Colonic mucosa (tissue), 4 donors: ENCODE measurements at regions not wholly inside any gene's neighbourhood (a gene's known extent, or its start where the extent isn't known, plus 50 kb on each side); places are given as distances from the start of the nearest gene placed in this dataset.

Experiments
- DNase-seq: peaks from one replicate; pipeline ENCODE4 v3.0.0-alpha.2; 2020
- H3K27ac ChIP-seq: fragments of 200-600 bp; one replicate; pipeline ENCODE4 v1.8.0; 2021
- H3K27me3 ChIP-seq: fragments of 200-600 bp; one replicate; pipeline ENCODE4 v1.8.0; 2021
- H3K36me3 ChIP-seq: fragments of 200-600 bp; one replicate; pipeline ENCODE4 v1.8.0; 2021
- H3K4me1 ChIP-seq: fragments of 200-600 bp; one replicate; pipeline ENCODE4 v1.8.0; 2021; ENCODE audit warnings: mild to moderate bottlenecking
- H3K4me3 ChIP-seq: fragments of 200-600 bp; one replicate; pipeline ENCODE4 v1.8.0; 2021
- H3K9ac ChIP-seq, 2 donors: one replicate each; pipeline ENCODE4 v1.7.0; 2013; ENCODE audit warnings: control low read depth in 2 of 2, low read depth in 2 of 2, low read length in 2 of 2
- H3K9me3 ChIP-seq: fragments of 200-600 bp; one replicate; pipeline ENCODE4 v1.8.0; 2021
- intact Hi-C: fragments of 100-400 bp; cut with DNase I; formaldehyde crosslinking; loops from one replicate; pipeline ENCODE4 v1.14.1; 2022
- TF ChIP-seq, protein P1 (sequence below): fragments of 200-600 bp; IDR thresholded peaks from one replicate; pipeline ENCODE4 v1.8.0; 2022; ENCODE audit warnings: antibody characterized with exemption, mild to moderate bottlenecking
- donor health status: healthy.
- donor health status: DM: no; HTN: no; CAD: no.
- donor health status: DM: no; HTN: no; CAD: no.

DNA sequence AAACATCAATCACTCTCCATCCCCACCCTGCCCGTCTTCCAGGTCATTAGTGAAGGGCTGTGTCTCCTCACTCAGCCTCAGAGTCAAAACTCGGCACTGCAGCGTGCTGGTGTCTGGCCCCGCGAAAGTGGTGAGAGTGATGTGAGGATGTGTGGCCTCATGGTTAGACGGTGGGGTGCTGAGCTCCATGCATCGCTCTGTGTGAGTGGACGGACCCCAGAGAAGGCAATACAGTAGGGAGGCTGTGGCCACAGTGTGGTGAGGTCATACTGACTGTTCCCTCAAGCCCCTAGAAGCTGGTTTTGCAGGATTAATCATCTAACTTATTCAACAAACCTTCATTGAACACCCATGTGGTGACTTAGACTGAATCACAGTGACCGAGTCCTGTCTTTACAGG is 329.9 kb upstream of the AJAP1 start:
- no peak overlapping the region for H3K9ac ChIP-seq
- no peaks in the 10 kb centered on the region for H3K9me3 ChIP-seq
- no peaks in the 10 kb centered on the region for H3K4me1 ChIP-seq
- TF ChIP-seq, protein P1, sequence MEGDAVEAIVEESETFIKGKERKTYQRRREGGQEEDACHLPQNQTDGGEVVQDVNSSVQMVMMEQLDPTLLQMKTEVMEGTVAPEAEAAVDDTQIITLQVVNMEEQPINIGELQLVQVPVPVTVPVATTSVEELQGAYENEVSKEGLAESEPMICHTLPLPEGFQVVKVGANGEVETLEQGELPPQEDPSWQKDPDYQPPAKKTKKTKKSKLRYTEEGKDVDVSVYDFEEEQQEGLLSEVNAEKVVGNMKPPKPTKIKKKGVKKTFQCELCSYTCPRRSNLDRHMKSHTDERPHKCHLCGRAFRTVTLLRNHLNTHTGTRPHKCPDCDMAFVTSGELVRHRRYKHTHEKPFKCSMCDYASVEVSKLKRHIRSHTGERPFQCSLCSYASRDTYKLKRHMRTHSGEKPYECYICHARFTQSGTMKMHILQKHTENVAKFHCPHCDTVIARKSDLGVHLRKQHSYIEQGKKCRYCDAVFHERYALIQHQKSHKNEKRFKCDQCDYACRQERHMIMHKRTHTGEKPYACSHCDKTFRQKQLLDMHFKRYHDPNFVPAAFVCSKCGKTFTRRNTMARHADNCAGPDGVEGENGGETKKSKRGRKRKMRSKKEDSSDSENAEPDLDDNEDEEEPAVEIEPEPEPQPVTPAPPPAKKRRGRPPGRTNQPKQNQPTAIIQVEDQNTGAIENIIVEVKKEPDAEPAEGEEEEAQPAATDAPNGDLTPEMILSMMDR: no peak
- no peak overlapping the region for H3K27ac ChIP-seq
- DNase-seq: no peak
- intact Hi-C loops: no loop called here
- no peak overlapping the region for H3K4me3 ChIP-seq
- H3K36me3 ChIP-seq: no peaks in the 10 kb centered on the region
- H3K27me3 ChIP-seq: no peaks in the 10 kb centered on the region

DNA sequence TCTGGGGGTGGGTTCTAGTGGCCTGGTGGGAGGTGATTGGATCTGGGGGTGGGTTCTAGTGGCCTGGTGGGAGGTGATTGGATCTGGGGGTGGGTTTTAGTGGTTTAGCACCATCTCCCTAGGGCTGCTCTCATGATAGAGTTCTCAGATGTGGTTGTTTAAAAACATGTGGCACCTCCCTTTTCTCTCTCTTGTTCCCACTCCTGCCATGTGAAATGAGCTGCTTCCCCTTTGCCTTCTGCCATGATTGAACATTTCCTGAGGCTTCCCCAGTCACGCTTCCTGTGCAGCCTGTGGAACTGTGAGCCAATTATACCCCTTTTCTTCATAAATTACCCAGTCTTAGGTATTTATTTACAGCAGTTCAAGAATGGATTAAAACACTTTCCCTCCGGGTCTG is 327.3 kb upstream of the AJAP1 start:
- Histone ChIP-seq H3K27ac (no peak overlapping the region), H3K9ac (no peak overlapping the region), H3K27me3 (no peaks in the 10 kb centered on the region), H3K9me3 (no peaks in the 10 kb centered on the region), H3K4me3 (no peak overlapping the region), H3K36me3 (no peaks in the 10 kb centered on the region), H3K4me1 (no peaks in the 10 kb centered on the region)
- intact Hi-C loops: no loop called here
- TF ChIP-seq, protein P1: no peak
- DNase-seq: no peak

DNA sequence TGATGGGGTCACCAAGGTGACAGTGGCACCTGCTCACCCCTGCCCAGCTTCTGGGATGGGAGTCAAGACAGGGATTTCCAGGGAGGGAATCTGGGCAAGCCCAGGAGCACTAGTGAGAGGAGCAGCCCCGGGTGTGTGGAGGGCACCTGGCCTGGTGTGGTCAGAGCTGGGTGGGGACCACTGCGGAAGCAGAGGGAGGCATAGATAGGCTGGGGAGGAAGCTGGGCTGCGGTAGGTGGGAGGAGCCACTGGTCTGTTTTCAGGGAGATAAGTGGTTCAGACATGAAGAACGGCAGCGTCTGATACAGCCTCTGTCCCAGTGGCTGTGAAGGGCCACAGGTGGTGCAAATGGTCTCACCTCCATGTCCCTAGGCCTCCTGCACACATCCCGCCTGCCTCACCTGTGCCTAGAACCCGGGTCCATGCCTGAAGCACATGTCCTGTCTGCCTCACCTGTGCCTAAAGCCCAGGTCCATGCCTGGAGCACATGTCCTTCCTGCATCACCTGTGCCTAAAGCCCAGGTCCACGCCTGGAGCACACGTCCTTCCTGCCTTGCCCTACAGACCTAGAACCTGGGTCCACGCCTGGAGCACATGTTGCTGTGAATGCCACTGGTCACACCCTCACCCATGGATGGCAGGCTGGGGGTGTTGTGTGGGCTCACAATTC is 325.9 kb upstream of the AJAP1 start:
- DNase-seq: no peak
- H3K4me1 ChIP-seq: no peaks in the 10 kb centered on the region
- no peak overlapping the region for H3K4me3 ChIP-seq
- intact Hi-C loops: no loop called here
- no peaks in the 10 kb centered on the region for H3K36me3 ChIP-seq
- TF ChIP-seq, protein P1: no peak
- H3K9ac ChIP-seq: no peak overlapping the region
- H3K9me3 ChIP-seq: no peaks in the 10 kb centered on the region
- no peaks in the 10 kb centered on the region for H3K27me3 ChIP-seq
- H3K27ac ChIP-seq: no peak overlapping the region

DNA sequence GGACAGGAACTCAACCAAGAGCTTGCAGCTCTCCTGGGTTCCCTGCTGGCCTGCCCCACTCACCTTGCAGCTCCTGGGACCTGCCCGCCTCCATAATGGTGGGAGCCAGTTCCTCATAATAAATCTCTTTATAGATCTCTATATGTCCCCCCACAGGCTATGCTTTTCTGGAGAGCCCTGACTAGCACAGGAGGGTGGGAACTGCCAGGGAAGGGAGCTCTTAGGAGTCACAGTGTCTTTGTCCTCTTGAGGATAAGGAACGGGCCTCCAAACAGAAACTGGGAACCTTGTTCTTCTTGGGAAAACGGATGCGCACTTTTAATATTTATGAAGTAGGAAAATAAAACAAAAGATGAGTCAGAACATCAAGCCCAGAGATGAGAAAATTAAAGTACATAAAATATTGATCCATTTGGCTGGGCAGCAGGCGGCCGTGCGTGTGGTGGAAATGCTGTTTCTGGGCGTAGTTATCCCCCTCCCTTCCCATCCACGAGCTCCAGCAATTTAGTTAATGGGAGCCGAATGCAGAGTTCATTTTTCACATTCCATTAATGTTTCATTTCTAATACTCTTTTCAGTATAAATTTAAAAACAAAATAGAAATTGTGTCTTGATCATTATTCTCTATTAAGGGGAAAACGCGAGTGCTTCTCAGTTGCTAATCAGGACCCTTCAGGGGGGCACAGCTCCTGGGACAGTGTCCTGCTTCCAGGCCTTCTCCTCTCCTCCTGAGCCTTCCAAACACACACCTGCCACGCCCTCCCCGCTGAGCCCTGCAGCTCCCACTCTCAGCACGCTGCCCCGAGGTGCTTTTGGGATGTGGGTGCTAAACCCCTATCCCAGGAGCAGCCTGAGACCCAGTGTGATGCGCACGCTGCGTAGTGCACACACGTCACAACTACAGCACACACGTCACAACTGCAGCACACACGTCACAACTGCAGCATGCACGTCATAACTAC is 323.3 kb upstream of the AJAP1 start:
- H3K27me3 ChIP-seq: no peaks in the 10 kb centered on the region
- no peaks in the 10 kb centered on the region for H3K4me1 ChIP-seq
- H3K36me3 ChIP-seq: no peaks in the 10 kb centered on the region
- TF ChIP-seq, protein P1: no peak
- no peak overlapping the region for H3K9ac ChIP-seq
- no peaks in the 10 kb centered on the region for H3K9me3 ChIP-seq
- H3K27ac ChIP-seq: no peak overlapping the region
- DNase-seq: no peak
- no peak overlapping the region for H3K4me3 ChIP-seq
- intact Hi-C loops: no loop called here

DNA sequence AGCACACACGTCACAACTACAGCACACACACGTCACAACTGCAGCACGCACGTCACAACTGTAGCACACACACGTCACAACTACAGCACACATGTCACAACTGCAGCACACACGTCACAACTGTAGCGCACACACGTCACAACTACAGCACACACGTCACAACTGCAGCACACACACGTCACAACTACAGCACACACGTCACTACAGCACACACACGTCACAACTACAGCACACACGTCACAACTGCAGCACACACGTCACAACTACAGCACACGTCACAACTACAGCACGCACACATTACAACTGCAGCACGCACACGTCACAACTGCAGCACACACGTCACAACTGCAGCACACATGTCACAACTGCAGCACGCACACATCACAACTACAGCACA is 322.6 kb upstream of the AJAP1 start:
- H3K36me3 ChIP-seq: no peaks in the 10 kb centered on the region
- no peaks in the 10 kb centered on the region for H3K9me3 ChIP-seq
- no peak overlapping the region for H3K4me3 ChIP-seq
- intact Hi-C loops: no loop called here
- H3K4me1 ChIP-seq: no peaks in the 10 kb centered on the region
- TF ChIP-seq, protein P1: no peak
- H3K27me3 ChIP-seq: no peaks in the 10 kb centered on the region
- H3K9ac ChIP-seq: no peak overlapping the region
- no peak for DNase-seq
- no peak overlapping the region for H3K27ac ChIP-seq
